ENCODE measurements at regions not wholly inside any gene's neighbourhood (a gene's known extent, or its start where the extent isn't known, plus 50 kb on each side); places are given as distances from the start of the nearest gene placed in this dataset.
"Not testable (repeated sequence)": the region's sequence is repeated elsewhere in the genome, so short reads cannot be mapped to it uniquely, and the experiment has no call there.

- no peak for DNase-seq (ENCODE audit: extremely low read depth in 1 of 11, low read depth in 9 of 11, low spot score in 4 of 11)
Observed at GRCh38 chr13:76339649-76340048, 546.6 kb downstream of the KCTD12 start.

- DNase-seq (ENCODE audit: extremely low read depth in 1 of 11, low read depth in 9 of 11, low spot score in 4 of 11), result no peak
Observed at GRCh38 chr13:76338003-76338402, 548.2 kb downstream of the KCTD12 start.

- DNase-seq (ENCODE audit: extremely low read depth in 1 of 11, low read depth in 9 of 11, low spot score in 4 of 11), result no peak
Observed at GRCh38 chr13:76336889-76337844, 549.0 kb downstream of the KCTD12 start.

GRCh38 chr13:76335463-76335862 is 550.7 kb downstream of the KCTD12 start:
- no peak for DNase-seq (ENCODE audit: extremely low read depth in 1 of 11, low read depth in 9 of 11, low spot score in 4 of 11)

GRCh38 chr13:76331943-76332712 is 554.1 kb downstream of the KCTD12 start:
- peak in 1 of 11 donors; percentile 8 for DNase-seq (ENCODE audit: extremely low read depth in 1 of 11, low read depth in 9 of 11, low spot score in 4 of 11)

GRCh38 chr13:76330761-76331160 is 555.4 kb downstream of the KCTD12 start:
- DNase-seq (ENCODE audit: extremely low read depth in 1 of 11, low read depth in 9 of 11, low spot score in 4 of 11), result no peak

- DNase-seq (ENCODE audit: extremely low read depth in 1 of 11, low read depth in 9 of 11, low spot score in 4 of 11), result no peak
Observed at GRCh38 chr13:76329866-76330580, 556.2 kb downstream of the KCTD12 start.

GRCh38 chr13:76329004-76329403 is 557.2 kb downstream of the KCTD12 start:
- no peak for DNase-seq (ENCODE audit: extremely low read depth in 1 of 11, low read depth in 9 of 11, low spot score in 4 of 11)

GRCh38 chr13:76326343-76326742 is 559.9 kb downstream of the KCTD12 start:
- no peak for DNase-seq (ENCODE audit: extremely low read depth in 1 of 11, low read depth in 9 of 11, low spot score in 4 of 11)

GRCh38 chr13:76319921-76320320 is 566.3 kb downstream of the KCTD12 start:
- no peak for DNase-seq (ENCODE audit: extremely low read depth in 1 of 11, low read depth in 9 of 11, low spot score in 4 of 11)

GRCh38 chr13:76316998-76317527 is 569.1 kb downstream of the KCTD12 start:
- no peak for DNase-seq (ENCODE audit: extremely low read depth in 1 of 11, low read depth in 9 of 11, low spot score in 4 of 11)

- DNase-seq (ENCODE audit: extremely low read depth in 1 of 11, low read depth in 9 of 11, low spot score in 4 of 11), result no peak
Observed at GRCh38 chr13:76314495-76314894, 571.7 kb downstream of the KCTD12 start.

- DNase-seq (ENCODE audit: extremely low read depth in 1 of 11, low read depth in 9 of 11, low spot score in 4 of 11), result peak in 6 of 11 donors; percentile 5 to 19 (median 14)
Observed at GRCh38 chr13:76307142-76307541, 579.1 kb downstream of the KCTD12 start.

GRCh38 chr13:76300688-76301087 is 585.5 kb downstream of the KCTD12 start:
- no peak for DNase-seq (ENCODE audit: extremely low read depth in 1 of 11, low read depth in 9 of 11, low spot score in 4 of 11)

- no peak for DNase-seq (ENCODE audit: extremely low read depth in 1 of 11, low read depth in 9 of 11, low spot score in 4 of 11)
Observed at GRCh38 chr13:76297331-76297730, 588.9 kb downstream of the KCTD12 start.

GRCh38 chr13:76296751-76297150 is 589.5 kb downstream of the KCTD12 start:
- DNase-seq (ENCODE audit: extremely low read depth in 1 of 11, low read depth in 9 of 11, low spot score in 4 of 11), result no peak

GRCh38 chr13:76295020-76295419 is 591.2 kb downstream of the KCTD12 start:
- DNase-seq (ENCODE audit: extremely low read depth in 1 of 11, low read depth in 9 of 11, low spot score in 4 of 11), result not testable (repeated sequence)

- DNase-seq (ENCODE audit: extremely low read depth in 1 of 11, low read depth in 9 of 11, low spot score in 4 of 11), result no peak
Observed at GRCh38 chr13:76293751-76294150, 592.5 kb downstream of the KCTD12 start.

GRCh38 chr13:76293346-76293745 is 592.9 kb downstream of the KCTD12 start:
- no peak for DNase-seq (ENCODE audit: extremely low read depth in 1 of 11, low read depth in 9 of 11, low spot score in 4 of 11)

Measured in renal cortex interstitium (tissue), 11 donors.